Mesenchymal stem cell (in vitro differentiated cells and primary cell): ENCODE measurements at regions not wholly inside any gene's neighbourhood (a gene's known extent, or its start where the extent isn't known, plus 50 kb on each side); places are given as distances from the start of the nearest gene placed in this dataset.

Source experiments
- DNase-seq: peaks from one replicate; pipeline ENCODE4 v3.0.0-alpha.2; 2013
- H2AFZ ChIP-seq: one replicate; pipeline ENCODE4 v1.6.1; 2013; ENCODE audit warnings: low read depth, mild to moderate bottlenecking, control low read depth, inconsistent platforms, low read length, moderate library complexity
- H2AK5ac ChIP-seq: 2 replicates; pipeline ENCODE4 v1.6.1; 2013; ENCODE audit warnings: low read length, moderate library complexity, mild to moderate bottlenecking, inconsistent platforms; ENCODE audit not compliant: severe bottlenecking
- H2BK120ac ChIP-seq: one replicate; pipeline ENCODE4 v1.6.1; 2013; ENCODE audit warnings: low read depth, mild to moderate bottlenecking, inconsistent platforms, low read length, moderate library complexity
- H2BK12ac ChIP-seq, 2 experiments: one replicate each; pipeline ENCODE4 v1.6.1; 2013; ENCODE audit warnings: inconsistent platforms in 2 of 2, low read length in 2 of 2, mild to moderate bottlenecking in 2 of 2, moderate library complexity in 2 of 2, control low read depth in 1 of 2
- H2BK15ac ChIP-seq: one replicate; pipeline ENCODE4 v1.6.1; 2013; ENCODE audit warnings: mild to moderate bottlenecking, low read depth, inconsistent platforms; ENCODE audit not compliant: poor library complexity, severe bottlenecking
- H2BK5ac ChIP-seq: 2 replicates; pipeline ENCODE4 v1.6.1; 2013; ENCODE audit warnings: low read depth, mild to moderate bottlenecking, low read length, control low read depth, inconsistent platforms; ENCODE audit not compliant: poor library complexity, severe bottlenecking
- H3K14ac ChIP-seq, 2 experiments: one replicate each; pipeline ENCODE4 v1.6.1; 2013; ENCODE audit warnings: inconsistent platforms in 2 of 2, low read length in 2 of 2, control low read depth in 1 of 2, mild to moderate bottlenecking in 1 of 2, moderate library complexity in 1 of 2
- H3K18ac ChIP-seq, 2 experiments: one replicate each; pipeline ENCODE4 v1.6.1; 2013; ENCODE audit warnings: inconsistent platforms in 2 of 2, low read length in 2 of 2, control low read depth in 1 of 2, low read depth in 1 of 2, mild to moderate bottlenecking in 1 of 2
- H3K23ac ChIP-seq, 2 experiments: one replicate each; pipeline ENCODE4 v1.6.1; 2013; ENCODE audit warnings: inconsistent platforms in 2 of 2, low read length in 2 of 2, mild to moderate bottlenecking in 2 of 2, moderate library complexity in 2 of 2, control low read depth in 1 of 2
- H3K27ac ChIP-seq: 2 replicates; pipeline ENCODE4 v1.5.1; 2013; ENCODE audit warnings: mild to moderate bottlenecking, moderate library complexity, low read length, control low read depth, inconsistent platforms; ENCODE audit not compliant: poor library complexity, severe bottlenecking
- H3K27me3 ChIP-seq, 2 experiments: 2 replicates each; pipeline versions ENCODE4 v1.6.1 to v1.7.0; 2013; ENCODE audit warnings: low read length in 2 of 2, mild to moderate bottlenecking in 2 of 2, moderate library complexity in 2 of 2, control low read depth in 1 of 2, inconsistent platforms in 1 of 2; ENCODE audit not compliant: control insufficient read depth in 1 of 2, insufficient read depth in 1 of 2
- H3K36me3 ChIP-seq, 2 experiments: 2 replicates each; pipeline versions ENCODE4 v1.6.1 to v1.7.0; 2013; ENCODE audit warnings: low read length in 2 of 2, control low read depth in 1 of 2, inconsistent platforms in 1 of 2, low read depth in 1 of 2, mild to moderate bottlenecking in 1 of 2; ENCODE audit not compliant: insufficient read depth in 2 of 2, control insufficient read depth in 1 of 2
- H3K4ac ChIP-seq, 2 experiments: one replicate each; pipeline ENCODE4 v1.6.1; 2013; ENCODE audit warnings: inconsistent platforms in 2 of 2, low read length in 2 of 2, mild to moderate bottlenecking in 2 of 2, moderate library complexity in 2 of 2, control low read depth in 1 of 2, low read depth in 1 of 2
- H3K4me1 ChIP-seq: 2 replicates; pipeline ENCODE4 v1.6.1; 2013; ENCODE audit warnings: low read depth, low read length, control low read depth; ENCODE audit not compliant: control insufficient read depth, insufficient read depth
- H3K4me2 ChIP-seq: 2 replicates; pipeline ENCODE4 v1.6.1; 2013; ENCODE audit warnings: low read length, mild to moderate bottlenecking, inconsistent platforms; ENCODE audit not compliant: poor library complexity, severe bottlenecking
- H3K4me3 ChIP-seq, 2 experiments: 2 replicates each; pipeline versions ENCODE4 v1.5.1 to v1.7.0; 2013; ENCODE audit warnings: low read length in 2 of 2, mild to moderate bottlenecking in 2 of 2, control low read depth in 1 of 2, low read depth in 1 of 2; ENCODE audit not compliant: insufficient read depth in 1 of 2
- H3K79me1 ChIP-seq: replicated peaks from 2 replicates; pipeline ENCODE4 v1.6.1; 2013; ENCODE audit warnings: mild to moderate bottlenecking, control low read depth, low read length, inconsistent platforms; ENCODE audit not compliant: poor library complexity, severe bottlenecking
- H3K9ac ChIP-seq: 2 replicates; pipeline ENCODE4 v1.7.0; 2013; ENCODE audit warnings: mild to moderate bottlenecking, low read length, moderate library complexity
- H3K9me3 ChIP-seq: 2 replicates; pipeline ENCODE4 v1.7.0; 2013; ENCODE audit warnings: mild to moderate bottlenecking, low read length; ENCODE audit not compliant: control insufficient read depth
- H4K8ac ChIP-seq: one replicate; pipeline ENCODE4 v1.6.1; 2013; ENCODE audit warnings: inconsistent platforms, mild to moderate bottlenecking, low read length, moderate library complexity
- H4K91ac ChIP-seq: one replicate; pipeline ENCODE4 v1.6.1; 2013; ENCODE audit warnings: mild to moderate bottlenecking, low read length, inconsistent platforms
- WGBS: methylation state at CpG from one replicate; pipeline ENCODE4 v1.1.7; 2013; ENCODE audit warnings: mixed read lengths; 5-methylcytosine and 5-hydroxymethylcytosine counted together

DNA sequence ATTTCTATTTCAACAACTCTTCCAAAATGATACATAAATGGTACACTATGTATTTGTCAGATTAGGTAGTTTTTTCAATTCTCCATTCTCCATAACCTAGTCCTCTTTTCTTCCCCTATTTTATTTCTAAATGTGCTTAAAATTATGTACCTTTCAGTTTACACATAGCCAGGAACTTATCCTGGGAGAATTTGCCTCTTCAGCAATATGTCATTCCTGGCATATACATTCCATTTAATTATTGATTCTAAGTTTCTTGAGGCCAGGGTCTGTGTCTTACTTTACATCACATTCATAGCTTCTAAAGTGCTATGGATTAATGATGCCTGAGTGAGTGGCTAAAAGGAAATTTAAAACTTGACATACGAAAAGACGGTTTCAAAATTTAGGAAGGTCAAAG is 199.8 kb downstream of the PDGFRA start:
- H3K27me3 ChIP-seq = no peaks in the 10 kb centered on the region
- H4K8ac ChIP-seq = no peak overlapping the region
- H2BK5ac ChIP-seq = no peak overlapping the region
- H2AK5ac ChIP-seq = no peak overlapping the region
- H3K4me2 ChIP-seq = no peak overlapping the region
- H3K9me3 ChIP-seq = no peaks in the 10 kb centered on the region
- WGBS = 80% methylated on average over 2 of the region's 2 CpGs
- no peaks in the 10 kb centered on the region for H3K36me3 ChIP-seq
- no peak overlapping the region for H2AFZ ChIP-seq
- H2BK12ac ChIP-seq = no peak overlapping the region
- H3K18ac ChIP-seq = no peak overlapping the region
- no peaks in the 10 kb centered on the region for H3K4me1 ChIP-seq
- H3K14ac ChIP-seq = no peak overlapping the region
- H3K27ac ChIP-seq = no peak overlapping the region
- no peak overlapping the region for H2BK120ac ChIP-seq
- no peak for DNase-seq
- H3K23ac ChIP-seq = no peak overlapping the region
- H3K4me3 ChIP-seq = no peak overlapping the region
- no peak overlapping the region for H2BK15ac ChIP-seq
- no peak overlapping the region for H4K91ac ChIP-seq
- no peaks in the 10 kb centered on the region for H3K79me1 ChIP-seq
- H3K4ac ChIP-seq = no peak overlapping the region
- no peak overlapping the region for H3K9ac ChIP-seq

DNA sequence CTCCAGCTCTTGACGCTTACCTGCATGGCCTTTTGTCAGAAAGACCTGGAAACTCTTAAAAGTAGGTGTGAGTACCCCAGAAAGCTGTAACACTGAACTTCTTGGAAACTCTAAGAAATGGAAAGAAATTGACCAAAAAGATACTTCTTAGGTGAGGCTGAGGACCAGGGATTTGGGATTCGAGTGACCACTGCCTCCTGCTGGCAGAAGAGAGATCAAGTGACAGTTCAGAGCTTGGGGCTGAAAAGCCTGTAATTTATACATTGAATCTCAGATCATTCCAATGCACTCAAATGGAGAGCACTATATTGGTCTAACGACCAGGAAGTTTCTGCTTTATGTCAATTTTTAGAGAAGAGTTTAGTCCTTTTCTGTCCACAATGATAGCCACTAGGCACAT is 204.6 kb downstream of the PDGFRA start:
- no peak overlapping the region for H4K91ac ChIP-seq
- H3K18ac ChIP-seq = no peak overlapping the region
- no peaks in the 10 kb centered on the region for H3K9me3 ChIP-seq
- H3K4ac ChIP-seq = no peak overlapping the region
- DNase-seq = peak; percentile 29
- no peak overlapping the region for H3K23ac ChIP-seq
- no peaks in the 10 kb centered on the region for H3K4me1 ChIP-seq
- no peak overlapping the region for H3K14ac ChIP-seq
- no peak overlapping the region for H2AK5ac ChIP-seq
- no peak overlapping the region for H2BK15ac ChIP-seq
- no peak overlapping the region for H3K4me3 ChIP-seq
- H2AFZ ChIP-seq = no peak overlapping the region
- H3K79me1 ChIP-seq = no peaks in the 10 kb centered on the region
- H2BK5ac ChIP-seq = no peak overlapping the region
- H2BK12ac ChIP-seq = no peak overlapping the region
- no peak overlapping the region for H4K8ac ChIP-seq
- WGBS = 47% methylated on average over 2 of the region's 3 CpGs
- H3K9ac ChIP-seq = no peak overlapping the region
- H2BK120ac ChIP-seq = no peak overlapping the region
- H3K36me3 ChIP-seq = no peaks in the 10 kb centered on the region
- no peak overlapping the region for H3K4me2 ChIP-seq
- H3K27ac ChIP-seq = no peak overlapping the region
- H3K27me3 ChIP-seq = peaks cover 5 to 6% of the 10 kb centered on the region in 2 experiments

DNA sequence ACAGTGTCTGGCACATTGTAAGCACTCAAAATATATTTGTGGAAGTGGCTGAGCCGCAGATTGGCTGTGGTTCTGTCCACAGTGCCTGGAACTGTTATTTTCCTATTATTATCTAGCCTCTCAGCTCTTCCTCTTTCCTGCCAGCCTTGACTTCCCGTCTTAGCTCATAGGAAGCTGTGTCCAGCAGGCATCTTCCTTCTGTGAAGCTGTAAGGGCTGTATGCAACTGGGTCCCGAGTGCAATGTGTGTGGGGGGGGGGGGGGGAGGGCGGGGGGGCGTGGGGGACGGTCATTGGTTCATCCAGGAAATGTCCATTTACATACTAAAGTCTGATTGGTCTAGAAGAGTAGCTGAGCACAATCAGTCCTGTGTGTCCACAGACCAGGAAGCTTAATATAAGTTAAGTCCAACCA is 210.7 kb downstream of the PDGFRA start:
- no peak overlapping the region for H3K27ac ChIP-seq
- no peak overlapping the region for H2AFZ ChIP-seq
- no peak overlapping the region for H2BK120ac ChIP-seq
- peak; percentile 11 for DNase-seq
- no peak overlapping the region for H3K18ac ChIP-seq
- H3K9me3 ChIP-seq = no peaks in the 10 kb centered on the region
- no peak overlapping the region for H3K23ac ChIP-seq
- no peaks in the 10 kb centered on the region for H3K4me1 ChIP-seq
- H3K9ac ChIP-seq = peak overlapping the region; percentile 74
- H3K36me3 ChIP-seq = no peaks in the 10 kb centered on the region
- H4K8ac ChIP-seq = no peak overlapping the region
- no peak overlapping the region for H4K91ac ChIP-seq
- H2AK5ac ChIP-seq = no peak overlapping the region
- 100% methylated on average over 1 of the region's 6 CpGs for WGBS
- H3K27me3 ChIP-seq = peaks cover 2 to 14% of the 10 kb centered on the region in 2 experiments
- H3K4me2 ChIP-seq = no peak overlapping the region
- no peak overlapping the region for H2BK12ac ChIP-seq
- no peak overlapping the region for H3K14ac ChIP-seq
- no peak overlapping the region for H3K4ac ChIP-seq
- H2BK5ac ChIP-seq = no peak overlapping the region
- no peaks in the 10 kb centered on the region for H3K79me1 ChIP-seq
- H2BK15ac ChIP-seq = no peak overlapping the region
- peak overlapping the region in 1 of 2 experiments; percentile 61 for H3K4me3 ChIP-seq

DNA sequence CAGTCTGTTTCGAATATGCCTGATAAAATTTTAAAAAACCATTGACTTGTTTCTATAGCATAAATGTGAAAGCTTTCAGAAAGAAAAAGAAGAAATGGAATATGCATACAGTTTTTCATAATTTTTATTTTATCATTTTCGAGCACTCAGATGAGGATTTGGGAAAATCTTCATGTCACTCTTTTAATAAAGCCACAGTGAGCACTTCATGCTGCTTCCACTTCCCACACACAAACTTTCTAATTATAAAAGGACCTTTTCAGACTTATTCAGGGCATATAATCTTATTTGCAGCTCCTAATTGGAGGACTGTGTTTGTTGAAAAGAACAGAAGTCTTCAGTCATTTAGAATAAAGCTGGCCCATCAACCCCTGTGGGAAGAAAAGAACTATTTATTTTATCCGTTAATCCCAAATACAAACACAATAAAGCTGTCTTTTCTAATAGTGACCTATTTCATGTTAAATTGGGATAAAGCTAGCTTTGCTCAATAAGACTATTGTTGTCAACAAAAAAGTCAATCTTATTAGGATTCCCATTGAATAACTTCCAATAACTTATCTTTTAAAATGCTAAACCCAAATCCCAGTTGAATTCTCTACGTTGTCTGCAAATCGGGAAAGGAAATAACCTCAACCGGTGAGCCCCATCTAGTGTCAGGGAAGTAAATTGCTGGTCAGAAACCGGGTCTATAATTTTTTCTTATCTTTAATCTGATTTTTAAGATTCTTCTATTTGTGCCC is 211.5 kb downstream of the PDGFRA start:
- Histone ChIP-seq H2BK5ac (no peak overlapping the region), H3K4me2 (no peak overlapping the region), H2BK15ac (no peak overlapping the region), H2AK5ac (no peak overlapping the region), H2BK120ac (no peak overlapping the region), H3K18ac (no peak overlapping the region), H2AFZ (no peak overlapping the region), H3K79me1 (no peaks in the 10 kb centered on the region), H3K9me3 (no peaks in the 10 kb centered on the region), H3K4ac (no peak overlapping the region), H3K14ac (no peak overlapping the region), H3K4me3 (peak overlapping the region in 1 of 2 experiments; percentile 61), H3K9ac (peak overlapping the region; percentile 74), H4K8ac (no peak overlapping the region), H3K36me3 (no peaks in the 10 kb centered on the region), H3K23ac (no peak overlapping the region), H4K91ac (no peak overlapping the region), H2BK12ac (no peak overlapping the region), H3K27me3 (peaks cover 0 to 10% of the 10 kb centered on the region in 2 experiments), H3K27ac (no peak overlapping the region), H3K4me1 (no peaks in the 10 kb centered on the region)
- DNase-seq = peak; percentile 54
- 26% methylated on average over 3 of the region's 7 CpGs for WGBS
